ENCODE measurements at regions not wholly inside any gene's neighbourhood (a gene's known extent, or its start where the extent isn't known, plus 50 kb on each side); places are given as distances from the start of the nearest gene placed in this dataset.

DNA sequence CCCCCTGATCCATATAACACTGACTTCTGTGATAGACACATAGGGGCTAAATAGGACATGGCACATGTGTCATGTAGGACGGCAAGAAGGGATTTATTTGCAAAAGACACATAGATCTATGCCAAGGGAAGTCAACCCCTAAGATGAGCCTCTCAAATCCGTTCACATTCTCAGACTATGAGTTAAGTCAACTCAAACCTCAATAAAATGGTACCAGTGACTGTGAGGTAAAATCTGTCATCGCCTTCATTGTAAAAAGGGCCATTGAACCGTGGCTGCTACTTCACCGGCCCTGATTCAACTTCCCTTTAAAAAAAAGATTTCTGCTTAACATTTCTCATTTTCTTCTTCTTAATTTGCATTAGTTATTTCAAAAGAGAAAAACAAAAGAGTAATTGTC, 144.0 kb downstream of the ZNF281 start:
- FAIRE-seq = no peak
- Histone ChIP-seq H3K79me2 (ENCODE audit: insufficient read depth, low read length) (no peaks in the 10 kb centered on the region), H3K4me2 (ENCODE audit: low read depth, low read length) (no peak overlapping the region), H3K27ac (ENCODE audit: extremely low read length, insufficient read depth, low read length) (no peak overlapping the region), H4K20me1 (ENCODE audit: insufficient read depth, low read length) (no peaks in the 10 kb centered on the region), H3K9ac (ENCODE audit: insufficient read depth, low read depth, low read length) (no peak overlapping the region), H3K27me3 (ENCODE audit: control insufficient read depth in 1 of 2, insufficient read depth in 2 of 2, low read length in 2 of 2) (no peaks in the 10 kb centered on the region), H3K4me3 (replicated peaks in 1 of 3; ENCODE audit: insufficient read depth in 1 of 3, low read depth in 2 of 3, low read length in 3 of 3) (no peak overlapping the region), H3K4me1 (ENCODE audit: insufficient read depth, low read length) (peaks cover 58% of the 10 kb centered on the region), H2AFZ (ENCODE audit: low read length) (no peak overlapping the region), H3K9me3 (ENCODE audit: low read length) (no peaks in the 10 kb centered on the region), H3K36me3 (replicated peaks in 1 of 2; ENCODE audit: control insufficient read depth in 1 of 2, insufficient read depth in 2 of 2, low read length in 2 of 2) (no peaks in the 10 kb centered on the region)
- ChIA-PET CTCF (ENCODE audit: low intra/inter-chr PET ratio, low total read pairs) (no interaction called here), POLR2A (no interaction called here)
- no TSS peak for BruUV-seq (replicated peaks)
- in situ Hi-C loops (cut with HindIII; ENCODE audit: extremely low pct_ligation_motif_present, low pct_unique_long_range_greater_than_20kb) (loop anchor here (25.0 kb wide), 1 partner anchor 579 kb away; no protein-coding TSS in a partner anchor), intact Hi-C loops (cut with micrococcal nuclease; ENCODE audit: unreplicated experiment) (no loop called here)
- 86% methylated on average over 5 of the region's 5 CpGs for WGBS (ENCODE audit: low lambda C conversion rate)
- ATAC-seq = no peak
- DNase-seq (ENCODE audit: low spot score) = no peak
- TF ChIP-seq, protein P1, sequence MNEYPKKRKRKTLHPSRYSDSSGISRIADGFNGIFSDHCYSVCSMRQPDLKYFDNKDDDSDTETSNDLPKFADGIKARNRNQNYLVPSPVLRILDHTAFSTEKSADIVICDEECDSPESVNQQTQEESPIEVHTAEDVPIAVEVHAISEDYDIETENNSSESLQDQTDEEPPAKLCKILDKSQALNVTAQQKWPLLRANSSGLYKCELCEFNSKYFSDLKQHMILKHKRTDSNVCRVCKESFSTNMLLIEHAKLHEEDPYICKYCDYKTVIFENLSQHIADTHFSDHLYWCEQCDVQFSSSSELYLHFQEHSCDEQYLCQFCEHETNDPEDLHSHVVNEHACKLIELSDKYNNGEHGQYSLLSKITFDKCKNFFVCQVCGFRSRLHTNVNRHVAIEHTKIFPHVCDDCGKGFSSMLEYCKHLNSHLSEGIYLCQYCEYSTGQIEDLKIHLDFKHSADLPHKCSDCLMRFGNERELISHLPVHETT (CRISPR knock-in tag; conservative IDR thresholded peaks at IDR 0.05) = no peak
- TF ChIP-seq NFE2L2 (IDR thresholded peaks at IDR 0.05; ENCODE audit: low read length) = no peak

DNA sequence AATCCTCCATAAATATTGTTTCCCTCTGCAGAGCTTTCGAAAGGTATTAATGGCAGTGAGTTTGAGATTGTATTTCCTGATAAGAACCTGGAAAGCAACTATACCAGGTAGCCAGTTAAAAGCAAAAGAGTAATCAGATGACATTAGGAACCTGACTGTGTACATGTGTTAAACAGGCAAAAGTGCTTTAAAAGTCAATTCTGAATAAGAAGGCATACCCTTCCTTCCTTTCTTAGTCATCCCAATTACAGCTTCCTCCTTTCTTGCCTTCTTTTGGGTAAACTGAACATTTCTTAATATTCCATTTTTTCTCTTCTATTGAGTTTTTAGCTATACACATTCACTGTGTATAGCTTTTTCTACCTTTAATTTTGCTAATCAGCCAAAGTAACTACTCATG, 144.7 kb downstream of the ZNF281 start:
- no peak overlapping the region for H2AFZ ChIP-seq (ENCODE audit: low read length)
- POLR2A ChIA-PET = interaction anchor here (1.0 kb wide), 1 partner anchor 10 kb away, joined by 3 read pairs; no protein-coding TSS in a partner anchor
- H3K9me3 ChIP-seq (ENCODE audit: low read length) = no peaks in the 10 kb centered on the region
- H3K27me3 ChIP-seq (ENCODE audit: control insufficient read depth in 1 of 2, insufficient read depth in 2 of 2, low read length in 2 of 2) = no peaks in the 10 kb centered on the region
- no peaks in the 10 kb centered on the region for H3K79me2 ChIP-seq (ENCODE audit: insufficient read depth, low read length)
- CTCF ChIA-PET (ENCODE audit: low intra/inter-chr PET ratio, low total read pairs) = no interaction called here
- in situ Hi-C loops (cut with HindIII; ENCODE audit: extremely low pct_ligation_motif_present, low pct_unique_long_range_greater_than_20kb) = loop anchor here (25.0 kb wide), 1 partner anchor 578 kb away; no protein-coding TSS in a partner anchor
- H3K4me1 ChIP-seq (ENCODE audit: insufficient read depth, low read length) = peaks cover 66% of the 10 kb centered on the region
- H3K9ac ChIP-seq (ENCODE audit: insufficient read depth, low read depth, low read length) = no peak overlapping the region
- no peak overlapping the region for H3K4me3 ChIP-seq (replicated peaks in 1 of 3; ENCODE audit: insufficient read depth in 1 of 3, low read depth in 2 of 3, low read length in 3 of 3)
- TF ChIP-seq TARDBP (CRISPR knock-in tag; IDR thresholded peaks at IDR 0.05) (no peak), ZNF232 (CRISPR knock-in tag; IDR thresholded peaks at IDR 0.05; ENCODE audit: borderline replicate concordance) (no peak), XBP1 (CRISPR knock-in tag; IDR thresholded peaks at IDR 0.05) (no peak), NFIB (CRISPR knock-in tag; IDR thresholded peaks at IDR 0.05; ENCODE audit: borderline replicate concordance) (no peak), MYNN (CRISPR knock-in tag; IDR thresholded peaks at IDR 0.05; ENCODE audit: low read depth) (no peak), NRL (CRISPR knock-in tag; IDR thresholded peaks at IDR 0.05; ENCODE audit: borderline replicate concordance) (no peak), SETDB1 (CRISPR knock-in tag; IDR thresholded peaks at IDR 0.05; ENCODE audit: borderline replicate concordance) (no peak), ZNF121 (CRISPR knock-in tag; IDR thresholded peaks at IDR 0.05) (no peak), RXRA (CRISPR knock-in tag; IDR thresholded peaks at IDR 0.05) (no peak)
- TF ChIP-seq, protein P2, sequence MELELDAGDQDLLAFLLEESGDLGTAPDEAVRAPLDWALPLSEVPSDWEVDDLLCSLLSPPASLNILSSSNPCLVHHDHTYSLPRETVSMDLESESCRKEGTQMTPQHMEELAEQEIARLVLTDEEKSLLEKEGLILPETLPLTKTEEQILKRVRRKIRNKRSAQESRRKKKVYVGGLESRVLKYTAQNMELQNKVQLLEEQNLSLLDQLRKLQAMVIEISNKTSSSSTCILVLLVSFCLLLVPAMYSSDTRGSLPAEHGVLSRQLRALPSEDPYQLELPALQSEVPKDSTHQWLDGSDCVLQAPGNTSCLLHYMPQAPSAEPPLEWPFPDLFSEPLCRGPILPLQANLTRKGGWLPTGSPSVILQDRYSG (CRISPR knock-in tag; IDR thresholded peaks at IDR 0.05) = no peak
- TF ChIP-seq, protein P3, sequence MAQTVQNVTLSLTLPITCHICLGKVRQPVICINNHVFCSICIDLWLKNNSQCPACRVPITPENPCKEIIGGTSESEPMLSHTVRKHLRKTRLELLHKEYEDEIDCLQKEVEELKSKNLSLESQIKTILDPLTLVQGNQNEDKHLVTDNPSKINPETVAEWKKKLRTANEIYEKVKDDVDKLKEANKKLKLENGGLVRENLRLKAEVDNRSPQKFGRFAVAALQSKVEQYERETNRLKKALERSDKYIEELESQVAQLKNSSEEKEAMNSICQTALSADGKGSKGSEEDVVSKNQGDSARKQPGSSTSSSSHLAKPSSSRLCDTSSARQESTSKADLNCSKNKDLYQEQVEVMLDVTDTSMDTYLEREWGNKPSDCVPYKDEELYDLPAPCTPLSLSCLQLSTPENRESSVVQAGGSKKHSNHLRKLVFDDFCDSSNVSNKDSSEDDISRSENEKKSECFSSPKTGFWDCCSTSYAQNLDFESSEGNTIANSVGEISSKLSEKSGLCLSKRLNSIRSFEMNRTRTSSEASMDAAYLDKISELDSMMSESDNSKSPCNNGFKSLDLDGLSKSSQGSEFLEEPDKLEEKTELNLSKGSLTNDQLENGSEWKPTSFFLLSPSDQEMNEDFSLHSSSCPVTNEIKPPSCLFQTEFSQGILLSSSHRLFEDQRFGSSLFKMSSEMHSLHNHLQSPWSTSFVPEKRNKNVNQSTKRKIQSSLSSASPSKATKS (CRISPR knock-in tag; IDR thresholded peaks at IDR 0.05) = no peak
- intact Hi-C loops (cut with micrococcal nuclease; ENCODE audit: unreplicated experiment) = no loop called here
- ATAC-seq = no peak
- no peaks in the 10 kb centered on the region for H4K20me1 ChIP-seq (ENCODE audit: insufficient read depth, low read length)
- no peak overlapping the region for H3K27ac ChIP-seq (ENCODE audit: extremely low read length, insufficient read depth, low read length)
- 100% methylated on average over 1 of the region's 1 CpG for WGBS (ENCODE audit: low lambda C conversion rate)
- no TSS peak for BruUV-seq (replicated peaks)
- FAIRE-seq = no peak
- no peaks in the 10 kb centered on the region for H3K36me3 ChIP-seq (replicated peaks in 1 of 2; ENCODE audit: control insufficient read depth in 1 of 2, insufficient read depth in 2 of 2, low read length in 2 of 2)
- H3K4me2 ChIP-seq (ENCODE audit: low read depth, low read length) = no peak overlapping the region
- DNase-seq (ENCODE audit: low spot score) = no peak

Data from HepG2 (cell line).